WTC11 (cell line): ENCODE measurements at regions not wholly inside any gene's neighbourhood (a gene's known extent, or its start where the extent isn't known, plus 50 kb on each side); places are given as distances from the start of the nearest gene placed in this dataset.

ENCODE experiments used
- ATAC-seq: fragments of 200-7000 bp; cut with Tn5 transposase; 2 replicates; pipeline ENCODE4 v1.10.0; 2021; ENCODE audit warnings: mild to moderate bottlenecking, moderate library complexity
- CTCF ChIA-PET: fragments of 300-600 bp; sonication (Branson Sonifier 250); formaldehyde crosslinking; loops from one replicate; lab custom pipeline; 2021; ENCODE audit warnings: antibody characterized with exemption; lab: Charles Lee
- POLR2A ChIA-PET: fragments of 350-600 bp; sonication (Branson Sonifier 250); formaldehyde crosslinking; loops from one replicate; lab custom pipeline; 2021; ENCODE audit warnings: antibody characterized with exemption; lab: Charles Lee
- DNase-seq: peaks from one replicate; pipeline ENCODE4 v3.0.0; 2021; ENCODE audit warnings: low spot score
- H3K27ac Mint-ChIP-seq: 2 replicates; pipeline ENCODE4 v1.8.0; 2021; ENCODE audit warnings: mixed read lengths
- H3K27me3 Mint-ChIP-seq: 2 replicates; pipeline ENCODE4 v1.8.0; 2021; ENCODE audit warnings: low read depth, mild to moderate bottlenecking, moderate library complexity, mixed read lengths
- H3K36me3 Mint-ChIP-seq: 2 replicates; pipeline ENCODE4 v1.8.0; 2021; ENCODE audit warnings: mixed read lengths
- H3K4me1 Mint-ChIP-seq: 2 replicates; pipeline ENCODE4 v1.8.0; 2022; ENCODE audit warnings: mixed read lengths
- H3K4me3 Mint-ChIP-seq: 2 replicates; pipeline ENCODE4 v1.8.0; 2021; ENCODE audit warnings: mild to moderate bottlenecking, moderate library complexity, mixed read lengths
- H3K9me3 Mint-ChIP-seq: 2 replicates; pipeline ENCODE4 v1.8.0; 2021; ENCODE audit warnings: mixed read lengths
- AFF4 ChIP-seq: sonication (generic); formaldehyde crosslinking; IDR thresholded peaks from 2 replicates; pipeline ENCODE4 v1.8.1; 2023; ENCODE audit warnings: mild to moderate bottlenecking, missing genetic modification reagents, borderline replicate concordance
- ATF6 ChIP-seq: sonication (generic); formaldehyde crosslinking; IDR thresholded peaks from 2 replicates; pipeline ENCODE4 v1.8.1; 2023; ENCODE audit warnings: mild to moderate bottlenecking, missing genetic modification reagents
- CREM ChIP-seq: sonication (generic); formaldehyde crosslinking; IDR thresholded peaks from 2 replicates; pipeline ENCODE4 v1.8.1; 2022; ENCODE audit warnings: mild to moderate bottlenecking, missing genetic modification reagents, moderate library complexity
- E2F1 ChIP-seq: sonication (generic); formaldehyde crosslinking; IDR thresholded peaks from 2 replicates; pipeline ENCODE4 v1.8.0; 2022; ENCODE audit warnings: mild to moderate bottlenecking, missing genetic modification reagents
- ELF4 ChIP-seq: sonication (generic); formaldehyde crosslinking; IDR thresholded peaks from 2 replicates; pipeline ENCODE4 v1.8.1; 2022; ENCODE audit warnings: low read depth, mild to moderate bottlenecking, moderate library complexity, missing genetic modification reagents
- EMX1 ChIP-seq: fragments of 250-450 bp; sonication (Bioruptor Pico); IDR thresholded peaks from 2 replicates; pipeline ENCODE4 v1.8.0; 2021; ENCODE audit warnings: mild to moderate bottlenecking
- FOXP1 ChIP-seq: sonication (generic); formaldehyde crosslinking; IDR thresholded peaks from 2 replicates; pipeline ENCODE4 v1.8.0; 2022; ENCODE audit warnings: missing genetic modification reagents, mild to moderate bottlenecking, moderate library complexity, borderline replicate concordance
- GTF2I ChIP-seq: fragments of 250-450 bp; sonication (Bioruptor Pico); conservative IDR thresholded peaks from 2 replicates; pipeline ENCODE4 v1.4.0; 2021; ENCODE audit warnings: mild to moderate bottlenecking
- JAZF1 ChIP-seq: fragments of 250-450 bp; sonication (Bioruptor Pico); IDR thresholded peaks from 2 replicates; pipeline ENCODE4 v1.9.0; 2021; ENCODE audit warnings: moderate library complexity, mild to moderate bottlenecking, inconsistent platforms
- JUN ChIP-seq: sonication (generic); formaldehyde crosslinking; IDR thresholded peaks from 2 replicates; pipeline ENCODE4 v1.8.0; 2023; ENCODE audit warnings: mild to moderate bottlenecking, missing genetic modification reagents
- KAT7 ChIP-seq: sonication (generic); formaldehyde crosslinking; IDR thresholded peaks from 2 replicates; pipeline ENCODE4 v1.8.1; 2023; ENCODE audit warnings: missing genetic modification reagents, mild to moderate bottlenecking, borderline replicate concordance
- MAX ChIP-seq: sonication (generic); formaldehyde crosslinking; IDR thresholded peaks from 2 replicates; pipeline ENCODE4 v1.8.0; 2022; ENCODE audit warnings: mild to moderate bottlenecking, missing genetic modification reagents
- NFATC4 ChIP-seq: fragments of 250-450 bp; sonication (Bioruptor Pico); IDR thresholded peaks from 2 replicates; pipeline ENCODE4 v1.9.0; 2021; ENCODE audit warnings: mild to moderate bottlenecking
- NFE2L1 ChIP-seq: sonication (generic); formaldehyde crosslinking; IDR thresholded peaks from 2 replicates; pipeline ENCODE4 v1.8.1; 2023; ENCODE audit warnings: missing genetic modification reagents
- NR3C1 ChIP-seq: sonication (generic); formaldehyde crosslinking; conservative IDR thresholded peaks from 2 replicates; pipeline ENCODE4 v1.8.1; 2023; ENCODE audit warnings: low read depth, mild to moderate bottlenecking, missing genetic modification reagents
- PREB ChIP-seq: sonication (generic); formaldehyde crosslinking; IDR thresholded peaks from 2 replicates; pipeline ENCODE4 v1.8.1; 2022; ENCODE audit warnings: mild to moderate bottlenecking, missing genetic modification reagents, moderate library complexity, borderline replicate concordance
- SMAD4 ChIP-seq: sonication (generic); formaldehyde crosslinking; IDR thresholded peaks from 2 replicates; pipeline ENCODE4 v1.8.0; 2022; ENCODE audit warnings: mild to moderate bottlenecking, missing genetic modification reagents
- ZBTB21 ChIP-seq: sonication (generic); formaldehyde crosslinking; IDR thresholded peaks from 2 replicates; pipeline ENCODE4 v1.8.1; 2023; ENCODE audit warnings: mild to moderate bottlenecking, missing genetic modification reagents, borderline replicate concordance
- ZBTB43 ChIP-seq: sonication (generic); formaldehyde crosslinking; IDR thresholded peaks from 2 replicates; pipeline ENCODE4 v1.8.1; 2023; ENCODE audit warnings: mild to moderate bottlenecking, missing genetic modification reagents
- ZNF138 ChIP-seq: sonication (generic); formaldehyde crosslinking; conservative IDR thresholded peaks from 2 replicates; pipeline ENCODE4 v1.8.1; 2022; ENCODE audit warnings: mild to moderate bottlenecking, moderate library complexity, missing genetic modification reagents
- ZNF232 ChIP-seq: sonication (generic); formaldehyde crosslinking; IDR thresholded peaks from 2 replicates; pipeline ENCODE4 v1.8.0; 2022; ENCODE audit warnings: mild to moderate bottlenecking, missing genetic modification reagents
- ZNF281 ChIP-seq: sonication (generic); formaldehyde crosslinking; IDR thresholded peaks from 2 replicates; pipeline ENCODE4 v1.8.0; 2023; ENCODE audit warnings: mild to moderate bottlenecking, missing genetic modification reagents
- ZNF317 ChIP-seq: sonication (generic); formaldehyde crosslinking; IDR thresholded peaks from 2 replicates; pipeline ENCODE4 v1.8.1; 2023; ENCODE audit warnings: low read depth, mild to moderate bottlenecking, moderate library complexity, missing genetic modification reagents, borderline replicate concordance
- ZNF396 ChIP-seq: fragments of 250-450 bp; sonication (Bioruptor Pico); IDR thresholded peaks from 2 replicates; pipeline ENCODE4 v1.8.0; 2021; ENCODE audit warnings: mild to moderate bottlenecking, moderate library complexity, borderline replicate concordance
- ZNF416 ChIP-seq: fragments of 250-450 bp; sonication (Bioruptor Pico); IDR thresholded peaks from 2 replicates; pipeline ENCODE4 v1.9.0; 2021; ENCODE audit warnings: mild to moderate bottlenecking, inconsistent platforms
- ZNF423 ChIP-seq: fragments of 250-450 bp; sonication (Bioruptor Pico); IDR thresholded peaks from 2 replicates; pipeline ENCODE4 v2.1.2; 2022; ENCODE audit warnings: mild to moderate bottlenecking, moderate library complexity

GRCh38 chr12:18932211-18932610 lies 194.3 kb downstream of the CAPZA3 start:
- ChIA-PET POLR2A (no interaction called here), CTCF (no interaction called here)
- no peak for DNase-seq
- H3K4me1 Mint-ChIP-seq: peaks cover 17% of the 10 kb centered on the region
- TF ChIP-seq KAT7 (CRISPR knock-in tag) (no peak), JUN (no peak), ATF6 (CRISPR knock-in tag) (no peak), JAZF1 (no peak), ELF4 (no peak), ZNF281 (CRISPR knock-in tag) (no peak), GTF2I (CRISPR knock-in tag) (no peak), NR3C1 (no peak), CREM (no peak), AFF4 (CRISPR knock-in tag) (no peak), MAX (no peak), E2F1 (CRISPR knock-in tag) (no peak), ZNF416 (CRISPR knock-in tag) (no peak), ZBTB21 (CRISPR knock-in tag) (no peak), ZNF317 (no peak), SMAD4 (no peak)
- no peak overlapping the region for H3K4me3 Mint-ChIP-seq
- peaks cover 27% of the 10 kb centered on the region for H3K9me3 Mint-ChIP-seq
- ATAC-seq: no peak
- H3K27ac Mint-ChIP-seq: no peak overlapping the region
- peaks cover 15% of the 10 kb centered on the region for H3K36me3 Mint-ChIP-seq
- H3K27me3 Mint-ChIP-seq: no peaks in the 10 kb centered on the region; the same call in 1 of the 2 replicates

GRCh38 chr12:18932715-18933114 lies 194.8 kb downstream of the CAPZA3 start:
- Mint-ChIP-seq H3K27ac (no peak overlapping the region), H3K9me3 (peaks cover 27% of the 10 kb centered on the region), H3K4me1 (peaks cover 17% of the 10 kb centered on the region), H3K36me3 (peaks cover 15% of the 10 kb centered on the region), H3K4me3 (no peak overlapping the region), H3K27me3 (no peaks in the 10 kb centered on the region; the same call in 1 of the 2 replicates)
- DNase-seq: no peak
- POLR2A ChIA-PET: no interaction called here
- CTCF ChIA-PET: no interaction called here
- no peak for ATAC-seq
- TF ChIP-seq ZNF138 (CRISPR knock-in tag): no peak
- no peak for TF ChIP-seq ZNF396 (CRISPR knock-in tag)
- no peak for TF ChIP-seq EMX1 (CRISPR knock-in tag)
- no peak for TF ChIP-seq ZNF423 (CRISPR knock-in tag)
- TF ChIP-seq NFE2L1 (CRISPR knock-in tag): no peak
- TF ChIP-seq ZNF232 (CRISPR knock-in tag): no peak
- TF ChIP-seq FOXP1 (CRISPR knock-in tag): no peak
- no peak for TF ChIP-seq ELF4
- TF ChIP-seq PREB: no peak
- TF ChIP-seq ZBTB43 (CRISPR knock-in tag): no peak
- no peak for TF ChIP-seq NFATC4 (CRISPR knock-in tag)
